A549 (cell line): ENCODE measurements at regions not wholly inside any gene's neighbourhood (a gene's known extent, or its start where the extent isn't known, plus 50 kb on each side); places are given as distances from the start of the nearest gene placed in this dataset.

Source experiments
- ATAC-seq, 2 experiments: fragments of 200-7000 bp in 1 of 2; fragments of >200 bp in 1 of 2; cut with Nextera tagmentation in 1 of 2; cut with Tn5 transposase in 1 of 2; 3 replicates each; pipeline versions ENCODE4 v1.8.0 to v1.9.1; 2018 to 2020; ENCODE audit warnings: mild to moderate bottlenecking in 1 of 2, moderate library complexity in 1 of 2
- CTCF ChIA-PET: fragments of 300-600 bp; sonication (Branson Sonifier 250); formaldehyde crosslinking; extraction: SDS; loops from one replicate; lab custom pipeline; 2021; ENCODE audit warnings: antibody characterized with exemption, inconsistent platforms; lab: Yijun Ruan, JAX
- POLR2A ChIA-PET: fragments of 350-600 bp; formaldehyde crosslinking; extraction: SDS; loops from one replicate; lab custom pipeline; 2021; ENCODE audit warnings: antibody characterized with exemption, inconsistent platforms; lab: Yijun Ruan, JAX
- DNase-seq, 2 experiments: peaks; one replicate each; pipeline versions ENCODE4 v3.0.0 to v3.0.0-alpha.2; 2011 to 2016; ENCODE audit warnings: low read depth in 1 of 2, low spot score in 1 of 2
- FAIRE-seq: peaks from 2 replicates; lab custom pipeline; 2011; peaks lifted over from hg19 to GRCh38; lab: Jason Lieb, UNC
- H3K27ac ChIP-seq, 2 experiments: fragments of >200 bp; sonication (Bioruptor Twin); formaldehyde crosslinking; 3 replicates each; pipeline ENCODE4 v1.5.1; 2016 to 2017
- H3K4me1 ChIP-seq: fragments of >200 bp; sonication (Bioruptor Twin); formaldehyde crosslinking; 3 replicates; pipeline ENCODE4 v1.6.1; 2016
- H3K4me2 ChIP-seq: fragments of >200 bp; sonication (Bioruptor Twin); formaldehyde crosslinking; 3 replicates; pipeline ENCODE4 v1.6.1; 2016
- H3K4me3 ChIP-seq: fragments of >200 bp; sonication (Bioruptor Twin); formaldehyde crosslinking; 3 replicates; pipeline ENCODE4 v1.5.1; 2016
- H3K9me3 ChIP-seq: fragments of >200 bp; sonication (Bioruptor Twin); formaldehyde crosslinking; 3 replicates; pipeline ENCODE4 v1.6.1; 2016
- BCL3 ChIP-seq: fragments of >200 bp; sonication (Bioruptor Twin); formaldehyde crosslinking; IDR thresholded peaks from 3 replicates; pipeline ENCODE4 v1.6.1; 2016
- BHLHE40 ChIP-seq: IDR thresholded peaks from 2 replicates; pipeline ENCODE4 v1.6.1; 2012; ENCODE audit warnings: low read depth, low read length, inconsistent platforms
- CHD2 ChIP-seq: fragments of 150-350 bp; IDR thresholded peaks from 2 replicates; pipeline ENCODE4 v1.6.1; 2014; ENCODE audit warnings: low read length; ENCODE audit not compliant: partially characterized antibody
- CHD4 ChIP-seq: fragments of 200-600 bp; sonication (generic); IDR thresholded peaks from 2 replicates; pipeline ENCODE4 v1.6.1; 2016; ENCODE audit warnings: antibody characterized with exemption, mild to moderate bottlenecking, borderline replicate concordance
- EHMT2 ChIP-seq: fragments of 200-600 bp; sonication (generic); IDR thresholded peaks from 2 replicates; pipeline ENCODE4 v1.6.1; 2016; ENCODE audit warnings: antibody characterized with exemption, low read depth, mild to moderate bottlenecking, moderate library complexity
- HDAC2 ChIP-seq: fragments of 200-600 bp; sonication (generic); IDR thresholded peaks from 2 replicates; pipeline ENCODE4 v1.6.1; 2016
- HOXA7 ChIP-seq: fragments of 250-450 bp; sonication (Bioruptor Pico); IDR thresholded peaks from 2 replicates; pipeline ENCODE4 v1.5.0; 2020; ENCODE audit warnings: mild to moderate bottlenecking, moderate library complexity
- HOXB13 ChIP-seq: fragments of 250-450 bp; sonication (Bioruptor Pico); IDR thresholded peaks from 2 replicates; pipeline ENCODE4 v1.5.0; 2020; ENCODE audit warnings: low read depth, mild to moderate bottlenecking, moderate library complexity
- JUNB ChIP-seq: fragments of >200 bp; sonication (Bioruptor Twin); formaldehyde crosslinking; IDR thresholded peaks from 2 replicates; pipeline ENCODE4 v1.6.1; 2016
- KDM5A ChIP-seq: fragments of 200-600 bp; sonication (generic); IDR thresholded peaks from 2 replicates; pipeline ENCODE4 v1.6.1; 2016; ENCODE audit warnings: antibody characterized with exemption, mild to moderate bottlenecking
- MAFK ChIP-seq: fragments of 450-650 bp; IDR thresholded peaks from 2 replicates; pipeline ENCODE4 v1.6.1; 2014; ENCODE audit not compliant: partially characterized antibody
- MAX ChIP-seq: IDR thresholded peaks from 2 replicates; pipeline ENCODE4 v1.6.1; 2012
- NPAS2 ChIP-seq: fragments of 250-450 bp; sonication (Bioruptor Pico); IDR thresholded peaks from 2 replicates; pipeline ENCODE4 v1.8.0; 2022; ENCODE audit warnings: mild to moderate bottlenecking, moderate library complexity, borderline replicate concordance
- NR3C1 ChIP-seq: fragments of >200 bp; sonication (Bioruptor Twin); formaldehyde crosslinking; IDR thresholded peaks from 3 replicates; pipeline ENCODE4 v1.6.1; 2017
- PBX3 ChIP-seq: IDR thresholded peaks from 2 replicates; pipeline ENCODE4 v1.6.1; 2012
- PHF8 ChIP-seq: fragments of 200-600 bp; sonication (generic); IDR thresholded peaks from 2 replicates; pipeline ENCODE4 v1.6.1; 2016; ENCODE audit warnings: low read depth, mild to moderate bottlenecking, antibody characterized with exemption, moderate library complexity, borderline replicate concordance
- POLR2A ChIP-seq: IDR thresholded peaks from 2 replicates; pipeline ENCODE4 v1.6.1; 2012; ENCODE audit warnings: mild to moderate bottlenecking, low read length
- RCOR1 ChIP-seq: fragments of 150-350 bp; IDR thresholded peaks from 2 replicates; pipeline ENCODE4 v1.6.1; 2014; ENCODE audit warnings: antibody characterized with exemption, low read length, low read depth
- RFX5 ChIP-seq: fragments of 450-650 bp; IDR thresholded peaks from 2 replicates; pipeline ENCODE4 v1.7.1; 2014; ENCODE audit warnings: antibody characterized with exemption, mild to moderate bottlenecking, moderate library complexity
- RNF2 ChIP-seq: fragments of 200-600 bp; sonication (generic); IDR thresholded peaks from 2 replicates; pipeline ENCODE4 v1.6.1; 2016; ENCODE audit warnings: low read depth, mild to moderate bottlenecking, antibody characterized with exemption, moderate library complexity, borderline replicate concordance
- ZFP36 ChIP-seq: fragments of 450-650 bp; IDR thresholded peaks from 2 replicates; pipeline ENCODE4 v1.6.1; 2014; ENCODE audit warnings: borderline replicate concordance; ENCODE audit not compliant: partially characterized antibody
- ZSCAN20 ChIP-seq: fragments of 250-450 bp; sonication (Bioruptor Pico); IDR thresholded peaks from 2 replicates; pipeline ENCODE4 v1.8.0; 2022; ENCODE audit warnings: mild to moderate bottlenecking, moderate library complexity
- WGBS: methylation state at CpG from one replicate; pipeline ENCODE4 v1.1.6; 2017; ENCODE audit errors: missing lambda C conversion rate; 5-methylcytosine and 5-hydroxymethylcytosine counted together

- H3K4me2 ChIP-seq: peak overlapping the region; percentile 40; the same call in 2 of the 3 replicates
- POLR2A ChIA-PET: no interaction called here
- peaks cover 33% of the 10 kb centered on the region for H3K4me1 ChIP-seq
- H3K27ac ChIP-seq: peak overlapping the region in 1 of 2 experiments; percentile 26; a peak in 2 of 6 replicates
- WGBS: 62% methylated on average over 9 of the region's 9 CpGs
- peak in 1 of 2 experiments; percentile 7 for DNase-seq
- FAIRE-seq: no peak
- H3K4me3 ChIP-seq: no peak overlapping the region
- no peak for TF ChIP-seq PBX3
- TF ChIP-seq MAFK: peak; percentile 88
- TF ChIP-seq, all 56 proteins: peak for 1
- ATAC-seq: peak; percentile 35 to 57; a peak in 3 of 6 replicates
- no peaks in the 10 kb centered on the region for H3K9me3 ChIP-seq
- CTCF ChIA-PET: interaction anchor here (2.5 kb wide), 1 partner anchor 65 kb away, joined by 11 read pairs; no protein-coding TSS in a partner anchor
These were observed 97.7 kb downstream of the CD47 start for GRCh38 chr3:107992976-107993684.

GRCh38 chr3:107990926-107991325 is 99.9 kb downstream of the CD47 start:
- H3K9me3 ChIP-seq: no peaks in the 10 kb centered on the region
- peaks cover 54% of the 10 kb centered on the region for H3K4me1 ChIP-seq
- H3K4me3 ChIP-seq: no peak overlapping the region
- no peak overlapping the region for H3K27ac ChIP-seq
- TF ChIP-seq ZSCAN20 (CRISPR knock-in tag) (no peak), NPAS2 (CRISPR knock-in tag) (no peak), ZFP36 (no peak), HOXB13 (CRISPR knock-in tag) (no peak), RCOR1 (no peak), RFX5 (no peak), CHD4 (no peak), EHMT2 (no peak), RNF2 (no peak)
- POLR2A ChIA-PET: no interaction called here
- 89% methylated on average over 5 of the region's 5 CpGs for WGBS
- DNase-seq: no peak
- no peak overlapping the region for H3K4me2 ChIP-seq
- no peak for FAIRE-seq
- CTCF ChIA-PET: no interaction called here
- no peak for ATAC-seq

GRCh38 chr3:107990433-107990832 is 100.4 kb downstream of the CD47 start:
- H3K27ac ChIP-seq: no peak overlapping the region
- peaks cover 55% of the 10 kb centered on the region for H3K4me1 ChIP-seq
- no peak for TF ChIP-seq POLR2A
- no peak for TF ChIP-seq ZSCAN20 (CRISPR knock-in tag)
- no peak for TF ChIP-seq MAFK
- no peak for TF ChIP-seq NR3C1
- TF ChIP-seq KDM5A: no peak
- TF ChIP-seq HOXA7 (CRISPR knock-in tag): no peak
- TF ChIP-seq MAX: no peak
- no peak for TF ChIP-seq BHLHE40
- no peak for TF ChIP-seq BCL3
- no peak for TF ChIP-seq CHD2
- TF ChIP-seq JUNB: no peak
- TF ChIP-seq HDAC2: no peak
- no peak for TF ChIP-seq NPAS2 (CRISPR knock-in tag)
- no peak for TF ChIP-seq PHF8
- H3K9me3 ChIP-seq: no peaks in the 10 kb centered on the region
- ATAC-seq (no peak), DNase-seq (no peak), FAIRE-seq (no peak)
- CTCF ChIA-PET: no interaction called here
- no peak overlapping the region for H3K4me3 ChIP-seq
- POLR2A ChIA-PET: no interaction called here
- no peak overlapping the region for H3K4me2 ChIP-seq
- 90% methylated on average over 6 of the region's 6 CpGs for WGBS
